PC-3 (cell line): ENCODE measurements at regions not wholly inside any gene's neighbourhood (a gene's known extent, or its start where the extent isn't known, plus 50 kb on each side); places are given as distances from the start of the nearest gene placed in this dataset.

Source experiments
- ATAC-seq: fragments of 200-7000 bp; cut with Tn5 transposase; 2 replicates; pipeline ENCODE4 v1.9.1; 2020; ENCODE audit warnings: mild to moderate bottlenecking, moderate library complexity
- BruUV-seq: library from RNA; stranded (reverse); fragments of 400-500 nt; replicated peaks from 2 replicates; lab custom pipeline; 2021; lab: Mats Ljungman, UMichigan
- CTCF ChIA-PET: fragments of 300-600 bp; sonication (Branson Sonifier 250); formaldehyde crosslinking; loops from one replicate; lab custom pipeline; 2022; ENCODE audit warnings: antibody characterized with exemption; lab: Charles Lee
- POLR2A ChIA-PET: fragments of 300-600 bp; sonication (Branson Sonifier 250); formaldehyde crosslinking; loops from one replicate; lab custom pipeline; 2022; ENCODE audit warnings: antibody characterized with exemption; ENCODE audit not compliant: unreplicated experiment; lab: Charles Lee
- DNase-seq: peaks from one replicate; pipeline ENCODE4 v3.0.0-alpha.2; 2015
- H2AFZ ChIP-seq: fragments of 300-600 bp; sonication (generic); 2 replicates; pipeline ENCODE4 v1.6.0; 2016; ENCODE audit warnings: antibody characterized with exemption, low read length
- H3F3A ChIP-seq: fragments of 300-600 bp; sonication (generic); one replicate; pipeline ENCODE4 v1.6.0; 2017; ENCODE audit warnings: antibody characterized with exemption, low read length, control low read depth, mild to moderate bottlenecking; ENCODE audit not compliant: unreplicated experiment
- H3K27ac ChIP-seq: fragments of 300-600 bp; sonication (generic); 2 replicates; pipeline ENCODE4 v1.5.1; 2016; ENCODE audit warnings: mild to moderate bottlenecking, low read length
- H3K27me3 ChIP-seq: fragments of 300-600 bp; sonication (generic); 2 replicates; pipeline ENCODE4 v1.6.1; 2016; ENCODE audit warnings: low read length, mixed read lengths
- H3K36me3 ChIP-seq: fragments of 300-600 bp; sonication (generic); 2 replicates; pipeline ENCODE4 v1.6.1; 2016; ENCODE audit warnings: low read depth, mixed run types, low read length, mixed read lengths
- H3K4me1 ChIP-seq: fragments of 300-600 bp; sonication (generic); 2 replicates; pipeline ENCODE4 v1.5.1; 2016; ENCODE audit warnings: low read length; ENCODE audit not compliant: insufficient read depth
- H3K4me2 ChIP-seq: fragments of 300-600 bp; sonication (generic); 2 replicates; pipeline ENCODE4 v1.6.0; 2016; ENCODE audit warnings: low read length
- H3K4me3 ChIP-seq: fragments of 300-600 bp; sonication (generic); 2 replicates; pipeline ENCODE4 v1.5.1; 2016; ENCODE audit warnings: mild to moderate bottlenecking, low read length, mixed read lengths
- H3K79me2 ChIP-seq: fragments of 300-600 bp; sonication (generic); 2 replicates; pipeline ENCODE4 v1.6.1; 2017; ENCODE audit warnings: low read length, mixed read lengths
- H3K9ac ChIP-seq: fragments of 300-600 bp; sonication (generic); 2 replicates; pipeline ENCODE4 v1.6.0; 2016; ENCODE audit warnings: mild to moderate bottlenecking, low read length
- H3K9me2 ChIP-seq: fragments of 300-600 bp; sonication (generic); replicated peaks from 2 replicates; pipeline ENCODE4 v1.6.1; 2016; ENCODE audit warnings: mixed run types, low read length, mixed read lengths
- H3K9me3 ChIP-seq: fragments of 300-600 bp; sonication (generic); 2 replicates; pipeline ENCODE4 v1.6.1; 2016; ENCODE audit warnings: low read length, mixed read lengths
- H4K20me1 ChIP-seq: fragments of 300-600 bp; sonication (generic); 2 replicates; pipeline ENCODE4 v1.6.1; 2016; ENCODE audit warnings: low read length, mixed read lengths
- CTCF ChIP-seq: fragments of 300-600 bp; sonication (generic); conservative IDR thresholded peaks from 2 replicates; pipeline ENCODE4 v1.5.1; 2017; ENCODE audit warnings: antibody characterized with exemption, low read depth, mild to moderate bottlenecking, low read length
- EZH2 ChIP-seq: fragments of 300-600 bp; sonication (generic); IDR thresholded peaks from one replicate; pipeline ENCODE4 v1.6.1; 2017; ENCODE audit warnings: antibody characterized with exemption, mild to moderate bottlenecking, low read length; ENCODE audit not compliant: unreplicated experiment
- EZH2phosphoT487 ChIP-seq: fragments of 300-600 bp; sonication (generic); IDR thresholded peaks from 2 replicates; pipeline ENCODE4 v1.6.1; 2018; ENCODE audit warnings: mild to moderate bottlenecking, antibody characterized with exemption, low read length, borderline replicate concordance
- intact Hi-C: fragments of 100-400 bp; cut with micrococcal nuclease; formaldehyde crosslinking; loops from 2 replicates; pipeline ENCODE4 v1.9.0; 2023

DNA sequence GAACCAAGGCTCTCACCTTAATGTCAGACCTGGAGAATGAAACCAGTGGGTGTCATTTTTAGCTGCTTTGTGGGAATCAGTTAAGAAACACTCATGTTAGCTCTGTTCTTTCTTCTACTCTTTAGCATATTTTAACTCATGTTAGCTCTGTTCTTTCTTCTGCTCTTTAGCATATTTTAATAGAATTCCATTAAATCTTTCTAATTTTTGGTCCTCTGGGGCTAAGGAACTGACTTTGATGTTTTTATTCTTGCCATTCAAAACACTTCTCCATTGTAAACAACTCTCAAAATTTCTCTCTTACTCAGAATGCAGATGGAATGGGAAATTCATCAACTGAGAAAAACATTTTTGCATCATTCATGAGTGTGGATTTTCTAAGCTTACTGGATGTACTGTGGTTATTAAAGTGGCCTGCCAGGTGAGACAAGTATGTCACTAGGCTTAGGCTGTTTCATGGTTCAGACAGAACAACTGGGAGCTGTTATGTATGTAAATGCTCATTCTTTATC lies 680.6 kb downstream of the ROBO2 start:
- ATAC-seq (no peak), DNase-seq (no peak)
- no peak overlapping the region for H3K4me2 ChIP-seq
- H3K9me3 ChIP-seq: no peaks in the 10 kb centered on the region
- H3K4me3 ChIP-seq: no peak overlapping the region
- CTCF ChIA-PET: no interaction called here
- no peaks in the 10 kb centered on the region for H3F3A ChIP-seq
- H3K36me3 ChIP-seq: no peaks in the 10 kb centered on the region
- H3K4me1 ChIP-seq: no peaks in the 10 kb centered on the region
- H3K27ac ChIP-seq: no peak overlapping the region
- BruUV-seq: no TSS peak
- POLR2A ChIA-PET: no interaction called here
- no peak overlapping the region for H3K9ac ChIP-seq
- H2AFZ ChIP-seq: no peak overlapping the region
- H3K27me3 ChIP-seq: no peaks in the 10 kb centered on the region
- H4K20me1 ChIP-seq: no peaks in the 10 kb centered on the region
- intact Hi-C loops: no loop called here
- H3K9me2 ChIP-seq: no peaks in the 10 kb centered on the region
- H3K79me2 ChIP-seq: no peaks in the 10 kb centered on the region
- no peak for TF ChIP-seq CTCF
- TF ChIP-seq EZH2: no peak
- no peak for TF ChIP-seq EZH2phosphoT487

DNA sequence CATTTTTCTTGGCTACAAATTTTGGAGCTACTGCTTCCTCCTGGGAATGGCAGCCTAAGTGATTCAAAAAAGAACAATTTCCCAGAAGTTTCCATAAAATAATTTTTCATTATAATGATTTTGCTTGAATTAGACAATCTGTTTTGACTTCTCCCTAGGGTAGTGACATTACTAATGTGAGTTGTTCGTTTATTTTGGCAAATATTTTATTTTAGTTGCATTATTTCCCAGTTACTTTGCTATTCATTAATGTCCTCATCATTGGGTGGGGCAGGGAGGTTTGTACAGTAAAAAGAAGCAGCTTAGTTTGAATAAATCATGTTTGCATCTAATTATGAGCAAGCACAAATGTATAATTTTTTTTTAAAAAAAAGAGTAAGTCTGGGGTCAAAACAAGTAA lies 686.6 kb downstream of the ROBO2 start:
- Histone ChIP-seq H3K4me3 (no peak overlapping the region), H3K9ac (no peak overlapping the region), H3K4me2 (no peak overlapping the region), H3K4me1 (no peaks in the 10 kb centered on the region), H3K79me2 (no peaks in the 10 kb centered on the region), H4K20me1 (no peaks in the 10 kb centered on the region), H3K27ac (no peak overlapping the region), H3F3A (no peaks in the 10 kb centered on the region), H3K9me3 (no peaks in the 10 kb centered on the region), H2AFZ (no peak overlapping the region), H3K36me3 (no peaks in the 10 kb centered on the region), H3K9me2 (no peaks in the 10 kb centered on the region), H3K27me3 (no peaks in the 10 kb centered on the region)
- BruUV-seq: no TSS peak
- DNase-seq (no peak), ATAC-seq (0 out of 2 replicates have a peak, but pooled peaks have one; percentile 49)
- TF ChIP-seq EZH2phosphoT487 (no peak), EZH2 (no peak), CTCF (no peak)
- CTCF ChIA-PET: no interaction called here
- intact Hi-C loops: no loop called here
- POLR2A ChIA-PET: no interaction called here

- H2AFZ ChIP-seq: no peak overlapping the region
- H4K20me1 ChIP-seq: no peaks in the 10 kb centered on the region
- intact Hi-C loops: no loop called here
- no peaks in the 10 kb centered on the region for H3K79me2 ChIP-seq
- no peaks in the 10 kb centered on the region for H3K4me1 ChIP-seq
- no peaks in the 10 kb centered on the region for H3K36me3 ChIP-seq
- H3K9ac ChIP-seq: no peak overlapping the region
- H3F3A ChIP-seq: no peaks in the 10 kb centered on the region
- ChIA-PET CTCF (no interaction called here), POLR2A (no interaction called here)
- no peak for ATAC-seq
- TF ChIP-seq CTCF: no peak
- no peak for TF ChIP-seq EZH2
- TF ChIP-seq EZH2phosphoT487: no peak
- H3K9me2 ChIP-seq: no peaks in the 10 kb centered on the region
- no peak overlapping the region for H3K4me3 ChIP-seq
- no peak for DNase-seq
- BruUV-seq: no TSS peak
- H3K9me3 ChIP-seq: no peaks in the 10 kb centered on the region
- H3K27me3 ChIP-seq: no peaks in the 10 kb centered on the region
- no peak overlapping the region for H3K4me2 ChIP-seq
- no peak overlapping the region for H3K27ac ChIP-seq
These were observed 706.1 kb downstream of the ROBO2 start for GRCh38 chr3:77746048-77746447.
